A549 (cell line): ENCODE measurements at regions not wholly inside any gene's neighbourhood (a gene's known extent, or its start where the extent isn't known, plus 50 kb on each side); places are given as distances from the start of the nearest gene placed in this dataset.
"Not testable (repeated sequence)": the region's sequence is repeated elsewhere in the genome, so short reads cannot be mapped to it uniquely, and the experiment has no call there.

Experiments
- CEBPB ChIP-seq, 2 experiments: fragments of >200 bp in 1 of 2; sonication (Bioruptor Twin) in 1 of 2; formaldehyde crosslinking in 1 of 2; IDR thresholded peaks; 2 replicates each; pipeline ENCODE4 v1.6.1; 2012 to 2016
- JUN ChIP-seq, 2 experiments: fragments of >200 bp; sonication (Bioruptor Twin); formaldehyde crosslinking; IDR thresholded peaks; 2 replicates in 1 of 2; 3 replicates in 1 of 2; pipeline ENCODE4 v1.6.1; 2016 to 2017
- MAFK ChIP-seq: fragments of 450-650 bp; IDR thresholded peaks from 2 replicates; pipeline ENCODE4 v1.6.1; 2014; ENCODE audit not compliant: partially characterized antibody
- TF ChIP-seq, protein P1 (sequence below): fragments of >200 bp; sonication (Bioruptor Twin); formaldehyde crosslinking; IDR thresholded peaks from 3 replicates; pipeline ENCODE4 v1.5.1; 2016

- not testable (repeated sequence) for TF ChIP-seq CEBPB, JUN (IDR thresholded peaks at IDR 0.05)
- TF ChIP-seq, protein P1, sequence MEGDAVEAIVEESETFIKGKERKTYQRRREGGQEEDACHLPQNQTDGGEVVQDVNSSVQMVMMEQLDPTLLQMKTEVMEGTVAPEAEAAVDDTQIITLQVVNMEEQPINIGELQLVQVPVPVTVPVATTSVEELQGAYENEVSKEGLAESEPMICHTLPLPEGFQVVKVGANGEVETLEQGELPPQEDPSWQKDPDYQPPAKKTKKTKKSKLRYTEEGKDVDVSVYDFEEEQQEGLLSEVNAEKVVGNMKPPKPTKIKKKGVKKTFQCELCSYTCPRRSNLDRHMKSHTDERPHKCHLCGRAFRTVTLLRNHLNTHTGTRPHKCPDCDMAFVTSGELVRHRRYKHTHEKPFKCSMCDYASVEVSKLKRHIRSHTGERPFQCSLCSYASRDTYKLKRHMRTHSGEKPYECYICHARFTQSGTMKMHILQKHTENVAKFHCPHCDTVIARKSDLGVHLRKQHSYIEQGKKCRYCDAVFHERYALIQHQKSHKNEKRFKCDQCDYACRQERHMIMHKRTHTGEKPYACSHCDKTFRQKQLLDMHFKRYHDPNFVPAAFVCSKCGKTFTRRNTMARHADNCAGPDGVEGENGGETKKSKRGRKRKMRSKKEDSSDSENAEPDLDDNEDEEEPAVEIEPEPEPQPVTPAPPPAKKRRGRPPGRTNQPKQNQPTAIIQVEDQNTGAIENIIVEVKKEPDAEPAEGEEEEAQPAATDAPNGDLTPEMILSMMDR, result not testable (repeated sequence)
- peak; percentile 10 for TF ChIP-seq MAFK
Measured at GRCh38 chr4:138622362-138622761, 380.2 kb upstream of the SLC7A11 start.
